B cell (primary cell): ENCODE measurements at regions not wholly inside any gene's neighbourhood (a gene's known extent, or its start where the extent isn't known, plus 50 kb on each side); places are given as distances from the start of the nearest gene placed in this dataset.

Source experiments
- CTCF ChIP-seq: fragments of 200-600 bp; IDR thresholded peaks from one replicate; pipeline ENCODE4 v1.8.0; 2022; ENCODE audit warnings: antibody characterized with exemption, mild to moderate bottlenecking
- EZH2 ChIP-seq: IDR thresholded peaks from 2 replicates; pipeline ENCODE4 v1.6.1; 2012; ENCODE audit warnings: borderline replicate concordance, low read depth, mild to moderate bottlenecking, moderate library complexity, low read length; ENCODE audit not compliant: insufficient read depth, poor library complexity, severe bottlenecking

GRCh38 chr3:74402821-74403220 is 211.6 kb downstream of the CNTN3 start:
- TF ChIP-seq CTCF, result no peak
- TF ChIP-seq EZH2, result no peak
